Endothelial cell (in vitro differentiated cells): ENCODE measurements at regions not wholly inside any gene's neighbourhood (a gene's known extent, or its start where the extent isn't known, plus 50 kb on each side); places are given as distances from the start of the nearest gene placed in this dataset.

Source experiments
- DNase-seq: peaks from one replicate; pipeline ENCODE4 v3.0.0; 2021; ENCODE audit warnings: low spot score
- H3K27ac Mint-ChIP-seq: one replicate; pipeline ENCODE4 v1.8.0; 2021; ENCODE audit warnings: mixed read lengths, inconsistent platforms; ENCODE audit not compliant: unreplicated experiment
- H3K27me3 Mint-ChIP-seq: one replicate; pipeline ENCODE4 v1.8.0; 2021; ENCODE audit warnings: mild to moderate bottlenecking, moderate library complexity, mixed read lengths, inconsistent platforms; ENCODE audit not compliant: unreplicated experiment
- H3K36me3 Mint-ChIP-seq: one replicate; pipeline ENCODE4 v1.8.0; 2021; ENCODE audit warnings: mild to moderate bottlenecking, low read depth, mixed read lengths, inconsistent platforms; ENCODE audit not compliant: unreplicated experiment
- H3K4me1 Mint-ChIP-seq: one replicate; pipeline ENCODE4 v1.8.0; 2021; ENCODE audit warnings: mild to moderate bottlenecking, mixed read lengths, inconsistent platforms; ENCODE audit not compliant: unreplicated experiment
- H3K4me3 Mint-ChIP-seq: one replicate; pipeline ENCODE4 v1.8.0; 2021; ENCODE audit warnings: mild to moderate bottlenecking, mixed read lengths, inconsistent platforms; ENCODE audit not compliant: unreplicated experiment
- H3K9me3 Mint-ChIP-seq: one replicate; pipeline ENCODE4 v1.8.0; 2021; ENCODE audit warnings: mixed read lengths, inconsistent platforms; ENCODE audit not compliant: unreplicated experiment
- CTCF ChIP-seq: fragments of 200-600 bp; sonication (generic); IDR thresholded peaks from one replicate; pipeline ENCODE4 v1.5.0; 2021; ENCODE audit warnings: antibody characterized with exemption; ENCODE audit not compliant: unreplicated experiment

DNA sequence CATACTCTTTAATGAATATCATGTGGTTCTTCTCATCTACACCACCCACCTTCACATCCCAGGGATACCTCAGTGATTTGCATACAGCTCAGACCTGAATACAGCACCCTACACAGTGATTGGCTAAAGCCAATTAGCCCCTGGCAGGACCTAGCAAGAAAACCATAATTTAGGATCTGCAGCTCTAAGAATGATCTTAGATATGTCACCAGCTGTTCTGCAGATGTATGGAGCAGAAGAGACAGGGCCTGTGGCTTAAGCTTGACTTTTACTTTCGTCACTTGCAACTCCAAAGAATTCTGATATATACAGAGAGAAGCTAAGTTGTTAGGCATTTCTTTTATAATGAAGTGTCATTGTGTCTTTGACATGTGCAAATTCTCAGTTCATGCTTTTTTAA, 483.2 kb upstream of the C9orf72 start:
- no peak for TF ChIP-seq CTCF
- H3K4me3 Mint-ChIP-seq: no peak overlapping the region
- DNase-seq: no peak
- H3K4me1 Mint-ChIP-seq: no peaks in the 10 kb centered on the region
- H3K9me3 Mint-ChIP-seq: no peaks in the 10 kb centered on the region
- H3K27me3 Mint-ChIP-seq: no peaks in the 10 kb centered on the region
- H3K27ac Mint-ChIP-seq: no peak overlapping the region
- no peaks in the 10 kb centered on the region for H3K36me3 Mint-ChIP-seq

GRCh38 chr9:28059192-28059591, 485.9 kb upstream of the C9orf72 start:
- no peak overlapping the region for H3K4me3 Mint-ChIP-seq
- TF ChIP-seq CTCF: no peak
- H3K27ac Mint-ChIP-seq: no peak overlapping the region
- H3K27me3 Mint-ChIP-seq: no peaks in the 10 kb centered on the region
- no peaks in the 10 kb centered on the region for H3K36me3 Mint-ChIP-seq
- H3K9me3 Mint-ChIP-seq: no peaks in the 10 kb centered on the region
- H3K4me1 Mint-ChIP-seq: no peaks in the 10 kb centered on the region
- no peak for DNase-seq

DNA sequence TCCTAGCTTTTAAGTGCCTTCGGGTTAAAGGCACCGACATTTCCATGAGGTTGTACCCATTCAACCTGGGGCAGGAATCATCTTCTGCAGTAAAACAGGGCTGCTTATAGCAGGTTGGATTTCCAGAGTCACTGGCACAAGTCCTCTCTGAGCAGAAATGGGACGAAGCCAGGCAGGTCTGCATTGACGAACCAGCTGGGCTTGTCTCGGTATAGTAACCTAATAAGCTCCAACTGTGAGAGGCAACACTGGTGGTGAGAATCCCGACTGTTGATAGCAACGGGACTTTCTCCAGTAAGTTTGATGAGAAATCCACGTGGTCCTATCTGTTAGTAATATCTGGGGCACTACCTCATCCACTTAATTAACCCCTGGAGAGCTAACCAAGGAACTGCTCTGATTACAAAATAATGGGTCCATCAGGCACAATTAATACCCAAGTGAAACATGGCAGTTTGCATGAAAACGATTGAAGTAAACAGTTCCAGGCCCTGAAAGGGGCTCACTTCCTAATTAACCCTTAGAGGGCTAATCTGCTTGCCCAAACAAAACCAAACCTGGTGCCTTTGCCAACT, 491.0 kb upstream of the C9orf72 start:
- H3K36me3 Mint-ChIP-seq: no peaks in the 10 kb centered on the region
- peaks cover 2% of the 10 kb centered on the region for H3K27me3 Mint-ChIP-seq
- TF ChIP-seq CTCF: no peak
- no peak for DNase-seq
- H3K27ac Mint-ChIP-seq: no peak overlapping the region
- H3K9me3 Mint-ChIP-seq: no peaks in the 10 kb centered on the region
- H3K4me1 Mint-ChIP-seq: no peaks in the 10 kb centered on the region
- no peak overlapping the region for H3K4me3 Mint-ChIP-seq

DNA sequence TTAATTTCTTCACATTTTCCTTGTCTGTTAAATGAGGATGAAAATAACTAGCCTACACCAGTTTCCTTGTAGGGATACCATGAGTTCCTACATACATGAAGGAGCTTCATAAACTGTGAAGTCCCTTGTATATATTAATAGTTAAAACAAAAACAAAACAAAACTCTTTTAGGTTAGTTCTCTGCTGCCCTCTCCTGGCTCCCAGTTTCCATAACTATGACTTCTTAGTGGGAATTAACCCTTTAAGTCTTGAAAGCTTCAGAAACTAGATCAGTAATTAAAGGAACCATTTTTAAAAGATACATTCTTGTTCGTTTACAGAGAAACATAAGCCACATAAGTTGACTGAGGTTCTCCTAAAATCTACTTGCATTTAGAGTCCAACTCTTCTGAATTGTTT, 500.0 kb upstream of the C9orf72 start:
- Mint-ChIP-seq H3K4me3 (no peak overlapping the region), H3K36me3 (no peaks in the 10 kb centered on the region), H3K9me3 (no peaks in the 10 kb centered on the region), H3K27me3 (no peaks in the 10 kb centered on the region), H3K27ac (no peak overlapping the region), H3K4me1 (peaks cover 3% of the 10 kb centered on the region)
- peak; percentile 66 for TF ChIP-seq CTCF
- DNase-seq: peak; percentile 45

DNA sequence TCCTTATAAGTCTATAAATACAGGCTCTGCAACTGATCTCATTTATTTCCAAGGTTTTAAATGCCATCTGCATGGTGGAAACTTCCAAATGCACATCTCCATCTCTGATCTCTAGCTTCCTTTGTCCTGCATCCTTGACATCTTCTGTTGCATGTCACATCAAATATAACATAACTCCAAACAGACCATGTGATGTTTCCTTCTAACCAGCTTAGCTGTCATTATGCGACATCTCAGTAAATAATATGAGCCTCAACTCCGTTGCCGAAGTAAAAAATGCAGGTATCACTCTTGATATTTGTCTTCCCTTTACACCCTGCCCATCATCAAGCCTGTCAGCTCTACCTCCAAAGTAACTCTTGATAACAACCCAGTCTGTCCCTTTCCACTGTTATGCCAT, 506.4 kb upstream of the C9orf72 start:
- H3K4me1 Mint-ChIP-seq: peaks cover 3% of the 10 kb centered on the region
- H3K9me3 Mint-ChIP-seq: no peaks in the 10 kb centered on the region
- no peaks in the 10 kb centered on the region for H3K27me3 Mint-ChIP-seq
- DNase-seq: no peak
- H3K36me3 Mint-ChIP-seq: no peaks in the 10 kb centered on the region
- no peak overlapping the region for H3K27ac Mint-ChIP-seq
- no peak overlapping the region for H3K4me3 Mint-ChIP-seq
- no peak for TF ChIP-seq CTCF
